ENCODE measurements at regions not wholly inside any gene's neighbourhood (a gene's known extent, or its start where the extent isn't known, plus 50 kb on each side); places are given as distances from the start of the nearest gene placed in this dataset.

GRCh38 chr11:13221722-13222121 lies 55.9 kb upstream of the BMAL1 start:
- in situ Hi-C loops (cut with MboI; ENCODE audit: low sequenced_read_pairs, unreplicated experiment) = no loop called here
- no peak for DNase-seq (ENCODE audit: low spot score)
- TF ChIP-seq, protein P1, sequence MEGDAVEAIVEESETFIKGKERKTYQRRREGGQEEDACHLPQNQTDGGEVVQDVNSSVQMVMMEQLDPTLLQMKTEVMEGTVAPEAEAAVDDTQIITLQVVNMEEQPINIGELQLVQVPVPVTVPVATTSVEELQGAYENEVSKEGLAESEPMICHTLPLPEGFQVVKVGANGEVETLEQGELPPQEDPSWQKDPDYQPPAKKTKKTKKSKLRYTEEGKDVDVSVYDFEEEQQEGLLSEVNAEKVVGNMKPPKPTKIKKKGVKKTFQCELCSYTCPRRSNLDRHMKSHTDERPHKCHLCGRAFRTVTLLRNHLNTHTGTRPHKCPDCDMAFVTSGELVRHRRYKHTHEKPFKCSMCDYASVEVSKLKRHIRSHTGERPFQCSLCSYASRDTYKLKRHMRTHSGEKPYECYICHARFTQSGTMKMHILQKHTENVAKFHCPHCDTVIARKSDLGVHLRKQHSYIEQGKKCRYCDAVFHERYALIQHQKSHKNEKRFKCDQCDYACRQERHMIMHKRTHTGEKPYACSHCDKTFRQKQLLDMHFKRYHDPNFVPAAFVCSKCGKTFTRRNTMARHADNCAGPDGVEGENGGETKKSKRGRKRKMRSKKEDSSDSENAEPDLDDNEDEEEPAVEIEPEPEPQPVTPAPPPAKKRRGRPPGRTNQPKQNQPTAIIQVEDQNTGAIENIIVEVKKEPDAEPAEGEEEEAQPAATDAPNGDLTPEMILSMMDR (IDR thresholded peaks at IDR 0.05; ENCODE audit: borderline replicate concordance, control extremely low read depth, extremely low read depth, insufficient read depth, missing control alignments) = no peak

GRCh38 chr11:13222285-13222684 lies 55.3 kb upstream of the BMAL1 start:
- in situ Hi-C loops (cut with MboI; ENCODE audit: low sequenced_read_pairs, unreplicated experiment) = no loop called here
- TF ChIP-seq, protein P1 (IDR thresholded peaks at IDR 0.05; ENCODE audit: borderline replicate concordance, control extremely low read depth, extremely low read depth, insufficient read depth, missing control alignments) = no peak
- no peak for DNase-seq (ENCODE audit: low spot score)

DNA sequence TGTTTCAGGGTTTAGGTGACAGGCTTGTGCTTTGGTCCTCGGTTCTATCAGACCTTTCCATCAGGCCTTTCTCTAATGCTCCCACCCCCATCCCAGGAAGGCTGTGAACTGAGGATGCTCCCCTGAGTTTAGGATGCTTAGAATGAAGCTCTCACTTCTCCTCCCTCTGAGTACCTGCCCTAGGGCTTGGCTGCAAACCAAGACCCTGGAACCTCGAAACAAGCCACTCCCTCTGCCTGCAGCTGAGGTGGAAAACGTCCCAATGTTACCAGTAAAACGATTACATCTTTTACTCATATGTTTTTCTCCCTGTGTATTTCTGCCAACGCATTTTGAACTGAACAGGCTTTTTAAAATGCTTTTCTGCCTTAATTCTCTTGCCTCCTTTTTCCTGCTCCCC lies 54.5 kb upstream of the BMAL1 start:
- TF ChIP-seq, protein P1 (IDR thresholded peaks at IDR 0.05; ENCODE audit: borderline replicate concordance, control extremely low read depth, extremely low read depth, insufficient read depth, missing control alignments) = no peak
- no peak for DNase-seq (ENCODE audit: low spot score)
- in situ Hi-C loops (cut with MboI; ENCODE audit: low sequenced_read_pairs, unreplicated experiment) = no loop called here

DNA sequence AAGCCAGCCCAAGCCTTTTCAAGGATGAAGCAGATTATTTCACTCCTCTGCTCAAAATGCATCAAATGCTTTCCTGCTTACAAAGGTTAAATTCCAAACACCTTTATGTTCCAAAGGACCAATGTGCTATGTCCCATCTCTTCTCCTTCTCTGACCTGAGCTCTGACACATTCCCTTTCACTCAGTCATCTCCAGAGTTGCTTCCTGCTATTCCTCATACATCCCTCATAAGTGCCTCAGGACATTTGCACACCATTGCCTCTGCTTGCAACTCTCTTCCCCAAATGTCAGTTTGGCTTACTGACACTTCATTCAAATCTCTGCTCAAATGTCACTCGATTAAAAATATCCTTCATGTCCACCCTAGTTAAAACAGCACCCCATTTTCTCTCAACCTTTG lies 53.3 kb upstream of the BMAL1 start:
- no peak for DNase-seq (ENCODE audit: low spot score)
- in situ Hi-C loops (cut with MboI; ENCODE audit: low sequenced_read_pairs, unreplicated experiment) = no loop called here
- TF ChIP-seq, protein P1 (IDR thresholded peaks at IDR 0.05; ENCODE audit: borderline replicate concordance, control extremely low read depth, extremely low read depth, insufficient read depth, missing control alignments) = no peak

- DNase-seq (ENCODE audit: low spot score) = no peak
- TF ChIP-seq, protein P1 (IDR thresholded peaks at IDR 0.05; ENCODE audit: borderline replicate concordance, control extremely low read depth, extremely low read depth, insufficient read depth, missing control alignments) = no peak
- in situ Hi-C loops (cut with MboI; ENCODE audit: low sequenced_read_pairs, unreplicated experiment) = no loop called here
Measured at GRCh38 chr11:13225038-13226001, 52.3 kb upstream of the BMAL1 start.

DNA sequence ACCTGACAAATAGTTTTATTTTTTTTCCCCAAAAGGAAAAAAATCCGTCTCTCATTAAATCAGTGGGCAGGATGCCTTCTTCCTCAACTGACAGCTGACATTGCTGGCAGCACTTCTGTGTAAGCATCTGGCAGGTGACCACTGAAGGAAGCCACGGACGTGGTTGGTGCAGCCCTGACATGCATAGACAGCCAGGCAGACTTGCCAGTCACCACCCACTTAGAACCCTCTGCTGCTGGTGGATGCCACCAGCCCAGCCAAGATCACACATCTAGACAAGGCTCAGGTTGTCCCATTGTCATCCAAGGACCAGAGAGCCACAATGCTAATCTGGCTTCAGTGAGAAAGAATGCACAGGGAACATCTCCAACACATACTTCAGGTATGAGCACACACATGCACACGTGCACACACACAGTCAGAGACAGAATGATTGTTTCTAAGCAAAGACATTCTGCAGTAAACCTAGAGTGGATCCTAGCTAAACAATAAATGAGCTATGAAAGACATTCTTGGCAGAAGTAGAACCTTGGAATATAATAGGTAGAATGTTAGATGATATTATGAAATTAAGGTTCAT lies 49.8 kb upstream of the BMAL1 start:
- TF ChIP-seq, protein P1 (IDR thresholded peaks at IDR 0.05; ENCODE audit: borderline replicate concordance, control extremely low read depth, extremely low read depth, insufficient read depth, missing control alignments) = no peak
- in situ Hi-C loops (cut with MboI; ENCODE audit: low sequenced_read_pairs, unreplicated experiment) = no loop called here
- DNase-seq (ENCODE audit: low spot score) = no peak
